ENCODE measurements at regions not wholly inside any gene's neighbourhood (a gene's known extent, or its start where the extent isn't known, plus 50 kb on each side); places are given as distances from the start of the nearest gene placed in this dataset.

DNA sequence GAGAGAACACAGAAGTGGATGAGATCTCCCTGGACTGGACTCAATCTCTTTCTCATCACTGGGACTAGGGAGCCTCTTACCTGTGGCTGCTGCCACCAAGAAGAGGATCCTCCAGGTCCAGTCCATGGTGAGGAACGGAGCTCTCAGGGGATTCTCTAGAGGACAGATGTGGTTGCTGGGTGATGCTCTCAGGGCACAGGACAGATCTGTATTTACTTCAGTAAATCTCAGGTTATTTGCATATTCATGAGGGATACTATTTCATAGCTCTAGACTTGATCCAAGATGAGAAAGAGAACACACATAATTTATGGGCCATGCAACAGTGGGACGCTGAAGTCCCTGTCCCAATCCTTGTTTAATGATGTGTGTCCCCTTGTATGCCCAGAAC, 460.5 kb downstream of the TMEM121 start:
- TF ChIP-seq, protein P1, sequence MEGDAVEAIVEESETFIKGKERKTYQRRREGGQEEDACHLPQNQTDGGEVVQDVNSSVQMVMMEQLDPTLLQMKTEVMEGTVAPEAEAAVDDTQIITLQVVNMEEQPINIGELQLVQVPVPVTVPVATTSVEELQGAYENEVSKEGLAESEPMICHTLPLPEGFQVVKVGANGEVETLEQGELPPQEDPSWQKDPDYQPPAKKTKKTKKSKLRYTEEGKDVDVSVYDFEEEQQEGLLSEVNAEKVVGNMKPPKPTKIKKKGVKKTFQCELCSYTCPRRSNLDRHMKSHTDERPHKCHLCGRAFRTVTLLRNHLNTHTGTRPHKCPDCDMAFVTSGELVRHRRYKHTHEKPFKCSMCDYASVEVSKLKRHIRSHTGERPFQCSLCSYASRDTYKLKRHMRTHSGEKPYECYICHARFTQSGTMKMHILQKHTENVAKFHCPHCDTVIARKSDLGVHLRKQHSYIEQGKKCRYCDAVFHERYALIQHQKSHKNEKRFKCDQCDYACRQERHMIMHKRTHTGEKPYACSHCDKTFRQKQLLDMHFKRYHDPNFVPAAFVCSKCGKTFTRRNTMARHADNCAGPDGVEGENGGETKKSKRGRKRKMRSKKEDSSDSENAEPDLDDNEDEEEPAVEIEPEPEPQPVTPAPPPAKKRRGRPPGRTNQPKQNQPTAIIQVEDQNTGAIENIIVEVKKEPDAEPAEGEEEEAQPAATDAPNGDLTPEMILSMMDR (IDR thresholded peaks at IDR 0.05; ENCODE audit: insufficient read depth, low read depth, low read length): no peak
- no peak for TF ChIP-seq EZH2 (IDR thresholded peaks at IDR 0.05; ENCODE audit: insufficient read depth, low read length)
